ENCODE measurements at regions not wholly inside any gene's neighbourhood (a gene's known extent, or its start where the extent isn't known, plus 50 kb on each side); places are given as distances from the start of the nearest gene placed in this dataset.

DNA sequence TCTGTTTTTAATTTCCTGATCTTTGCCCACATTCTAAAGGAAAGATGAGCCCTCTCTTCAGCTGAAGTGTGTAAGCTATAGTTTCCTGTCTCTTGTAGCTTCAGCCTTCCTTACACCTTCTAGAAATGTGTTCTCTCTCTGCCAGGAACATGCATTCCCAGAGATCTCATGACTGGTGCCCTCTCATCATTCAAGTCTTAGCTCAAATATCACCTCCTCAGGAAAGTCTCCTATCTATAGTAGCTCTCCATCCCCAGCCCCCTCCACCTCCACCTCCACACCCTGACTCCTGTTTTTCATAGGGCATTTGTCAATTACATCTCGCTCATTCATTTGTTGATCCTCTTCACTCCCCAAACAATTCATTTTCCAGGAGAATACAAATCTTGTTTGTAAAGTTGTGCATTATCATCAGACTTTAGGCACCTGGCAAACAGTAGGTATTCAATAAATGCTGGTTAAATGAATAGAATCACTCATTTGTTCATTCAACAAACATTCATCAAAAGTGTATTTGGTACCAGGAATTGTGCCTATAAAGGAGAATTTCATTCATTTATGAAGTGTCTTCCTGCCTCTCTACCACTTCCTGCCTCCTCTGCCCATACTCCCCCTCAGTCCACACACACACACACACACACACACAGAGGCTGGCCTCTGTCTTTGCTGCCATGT lies 160.3 kb downstream of the BBOX1 start:
- DNase-seq (ENCODE audit: insufficient read length, low spot score), result no peak
- no peak for FAIRE-seq
- no peak for TF ChIP-seq CTCF (IDR thresholded peaks at IDR 0.05; ENCODE audit: insufficient read depth, missing control alignments)

- no peak for TF ChIP-seq CTCF (IDR thresholded peaks at IDR 0.05; ENCODE audit: insufficient read depth, missing control alignments)
- FAIRE-seq, result no peak
- no peak for DNase-seq (ENCODE audit: insufficient read length, low spot score)
These were observed 155.7 kb downstream of the BBOX1 start for GRCh38 chr11:27196203-27196897.

DNA sequence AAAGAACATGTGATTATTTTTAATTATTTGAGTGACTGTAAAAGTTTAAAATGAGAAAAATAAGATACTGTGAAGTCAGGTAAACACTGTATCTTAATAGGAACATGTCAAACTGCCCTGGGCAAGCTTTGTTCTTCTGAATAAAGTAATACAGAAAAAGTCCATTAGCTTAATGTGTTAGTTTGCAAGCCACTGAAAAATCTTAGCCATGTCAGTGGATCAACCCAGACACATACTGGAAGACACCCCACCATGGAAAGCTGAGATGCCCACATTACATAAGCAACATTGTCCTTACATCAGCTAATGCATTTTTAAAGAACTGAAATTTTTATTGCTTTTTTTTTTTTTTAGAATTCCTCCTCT lies 155.2 kb downstream of the BBOX1 start:
- FAIRE-seq (no peak), DNase-seq (ENCODE audit: insufficient read length, low spot score) (no peak)
- no peak for TF ChIP-seq CTCF (IDR thresholded peaks at IDR 0.05; ENCODE audit: insufficient read depth, missing control alignments)

DNA sequence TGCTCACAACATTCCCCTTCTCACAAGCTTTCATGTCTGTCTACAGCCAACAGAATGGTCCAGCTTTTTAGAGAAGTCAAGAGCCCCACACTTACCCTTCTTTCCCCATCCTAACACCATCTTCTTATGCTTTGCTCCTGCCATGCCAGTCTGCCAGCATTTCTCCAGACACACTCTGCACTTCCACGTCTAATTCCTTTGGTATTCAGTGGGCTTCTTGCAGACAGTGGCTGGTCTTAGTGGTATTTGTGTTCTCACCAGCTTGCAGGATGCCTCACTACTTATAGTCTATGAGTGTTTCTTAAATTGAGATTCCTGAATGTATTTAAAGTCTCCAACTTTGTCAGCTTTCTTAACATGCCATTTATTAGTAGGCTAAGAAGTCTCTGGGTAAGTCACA lies 154.4 kb downstream of the BBOX1 start:
- no peak for TF ChIP-seq CTCF (IDR thresholded peaks at IDR 0.05; ENCODE audit: insufficient read depth, missing control alignments)
- FAIRE-seq (no peak), DNase-seq (ENCODE audit: insufficient read length, low spot score) (no peak)

DNA sequence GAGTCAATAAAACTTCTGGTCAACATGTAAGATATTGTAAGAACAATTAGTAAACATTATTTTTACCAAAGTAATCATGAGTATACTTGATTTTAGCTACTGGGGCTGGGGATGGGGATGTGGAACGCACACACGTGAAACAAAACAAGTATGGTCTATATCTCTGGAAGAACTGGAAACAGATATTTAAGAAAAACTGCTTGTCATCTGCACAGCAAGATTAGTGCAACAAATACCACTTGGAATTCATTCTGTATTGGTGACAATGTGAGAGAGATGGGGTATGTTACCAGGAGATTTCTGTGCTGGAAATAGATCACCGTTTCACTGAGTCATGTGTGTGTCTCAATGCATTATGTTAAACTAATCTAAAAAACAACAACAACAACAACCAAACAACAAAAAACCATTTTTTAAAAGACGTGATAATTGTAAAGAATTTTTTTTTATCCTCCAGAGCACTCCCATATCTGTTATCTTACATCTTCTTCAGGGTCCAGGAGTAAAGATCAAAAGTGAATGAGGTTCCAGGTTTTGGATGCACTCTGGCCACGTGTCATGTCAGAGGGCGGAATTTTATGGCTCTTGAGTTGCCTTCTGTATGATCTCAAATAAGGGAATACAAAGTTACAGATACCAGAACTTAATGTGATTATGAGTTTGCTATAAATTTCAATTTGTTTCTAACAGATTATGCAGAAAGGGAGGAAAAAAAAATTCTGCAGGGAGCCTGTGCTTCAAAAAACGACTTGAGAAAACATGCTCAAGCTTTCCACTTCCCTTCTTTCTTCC lies 153.0 kb downstream of the BBOX1 start:
- DNase-seq (ENCODE audit: insufficient read length, low spot score) (no peak), FAIRE-seq (no peak)
- no peak for TF ChIP-seq CTCF (IDR thresholded peaks at IDR 0.05; ENCODE audit: insufficient read depth, missing control alignments)

DNA sequence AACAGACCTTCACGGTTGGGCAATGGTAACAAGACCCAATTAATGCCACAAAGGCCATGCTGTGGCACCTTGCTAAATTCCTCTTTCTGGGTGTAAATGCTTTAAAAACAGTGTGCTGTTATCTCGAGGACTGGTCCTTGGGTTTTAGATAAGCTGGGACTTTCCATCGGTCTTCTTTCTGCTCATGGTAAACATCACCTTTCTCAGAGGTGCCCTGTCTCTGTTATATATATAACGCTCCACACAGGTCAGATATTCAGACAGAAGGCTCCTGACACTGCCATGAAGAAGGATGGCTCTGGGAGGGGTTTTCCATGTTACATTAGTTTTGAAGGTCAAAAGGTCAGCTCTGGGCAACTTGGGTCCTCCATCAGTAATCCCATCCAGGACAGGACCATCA lies 151.6 kb downstream of the BBOX1 start:
- DNase-seq (ENCODE audit: insufficient read length, low spot score), result no peak
- no peak for FAIRE-seq
- no peak for TF ChIP-seq CTCF (IDR thresholded peaks at IDR 0.05; ENCODE audit: insufficient read depth, missing control alignments)

Data from D721Med (cell line).